ENCODE measurements at regions not wholly inside any gene's neighbourhood (a gene's known extent, or its start where the extent isn't known, plus 50 kb on each side); places are given as distances from the start of the nearest gene placed in this dataset.

DNA sequence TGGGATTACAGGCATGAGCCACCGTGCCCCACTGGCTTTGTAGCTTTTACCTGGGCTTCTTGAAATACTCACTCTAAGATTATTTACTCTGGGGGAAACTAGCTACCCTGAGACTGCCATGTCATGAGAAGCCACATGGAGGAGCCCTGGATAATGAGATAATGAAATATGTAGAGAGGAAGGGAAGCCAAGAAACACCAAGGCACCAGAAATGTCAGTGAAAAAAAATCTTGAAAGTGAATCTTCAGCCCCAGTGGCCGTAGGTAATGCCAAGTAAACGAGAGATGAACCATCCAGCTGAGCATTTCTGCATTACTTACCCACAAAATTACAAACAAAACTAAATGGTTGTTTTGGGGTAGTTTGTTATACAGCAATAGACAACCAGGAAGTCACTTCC lies 125.6 kb downstream of the APIP start:
- TF ChIP-seq, protein P1, sequence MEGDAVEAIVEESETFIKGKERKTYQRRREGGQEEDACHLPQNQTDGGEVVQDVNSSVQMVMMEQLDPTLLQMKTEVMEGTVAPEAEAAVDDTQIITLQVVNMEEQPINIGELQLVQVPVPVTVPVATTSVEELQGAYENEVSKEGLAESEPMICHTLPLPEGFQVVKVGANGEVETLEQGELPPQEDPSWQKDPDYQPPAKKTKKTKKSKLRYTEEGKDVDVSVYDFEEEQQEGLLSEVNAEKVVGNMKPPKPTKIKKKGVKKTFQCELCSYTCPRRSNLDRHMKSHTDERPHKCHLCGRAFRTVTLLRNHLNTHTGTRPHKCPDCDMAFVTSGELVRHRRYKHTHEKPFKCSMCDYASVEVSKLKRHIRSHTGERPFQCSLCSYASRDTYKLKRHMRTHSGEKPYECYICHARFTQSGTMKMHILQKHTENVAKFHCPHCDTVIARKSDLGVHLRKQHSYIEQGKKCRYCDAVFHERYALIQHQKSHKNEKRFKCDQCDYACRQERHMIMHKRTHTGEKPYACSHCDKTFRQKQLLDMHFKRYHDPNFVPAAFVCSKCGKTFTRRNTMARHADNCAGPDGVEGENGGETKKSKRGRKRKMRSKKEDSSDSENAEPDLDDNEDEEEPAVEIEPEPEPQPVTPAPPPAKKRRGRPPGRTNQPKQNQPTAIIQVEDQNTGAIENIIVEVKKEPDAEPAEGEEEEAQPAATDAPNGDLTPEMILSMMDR (IDR thresholded peaks at IDR 0.05; ENCODE audit: control extremely low read depth in 1 of 3, insufficient read depth in 1 of 3, low read depth in 1 of 3, low read length in 3 of 3) = peak in 2 of 3 experiments; percentile 20 to 28; a peak in 2 of 4 replicates
- TF ChIP-seq RAD21 (IDR thresholded peaks at IDR 0.05 in 1 of 2, conservative IDR thresholded peaks at IDR 0.05 in 1 of 2; ENCODE audit: low read depth in 2 of 2, low read length in 2 of 2) = peak; percentile 42 to 50
- no peak for TF ChIP-seq CEBPB (IDR thresholded peaks at IDR 0.05; ENCODE audit: low read depth, low read length)
- TF ChIP-seq RNF2 (IDR thresholded peaks at IDR 0.05; ENCODE audit: borderline replicate concordance, low read depth, low read length, missing control alignments, poor library complexity, severe bottlenecking) = no peak
- TF ChIP-seq, protein P2, sequence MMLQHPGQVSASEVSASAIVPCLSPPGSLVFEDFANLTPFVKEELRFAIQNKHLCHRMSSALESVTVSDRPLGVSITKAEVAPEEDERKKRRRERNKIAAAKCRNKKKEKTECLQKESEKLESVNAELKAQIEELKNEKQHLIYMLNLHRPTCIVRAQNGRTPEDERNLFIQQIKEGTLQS (IDR thresholded peaks at IDR 0.05; ENCODE audit: insufficient read depth, low read depth, low read length) = no peak
- no peak for TF ChIP-seq EZH2 (IDR thresholded peaks at IDR 0.05; ENCODE audit: low read depth, low read length, severe bottlenecking)
- no peak for TF ChIP-seq CREB1 (IDR thresholded peaks at IDR 0.05)
- no peak for TF ChIP-seq ZNF274 (IDR thresholded peaks at IDR 0.05; ENCODE audit: borderline replicate concordance, extremely low read depth, low read length)
- TF ChIP-seq JUND (IDR thresholded peaks at IDR 0.05; ENCODE audit: low read length) = no peak
- no peak for TF ChIP-seq GTF2F1 (IDR thresholded peaks at IDR 0.05; ENCODE audit: borderline replicate concordance, low read depth, low read length)
- TF ChIP-seq, protein P3, sequence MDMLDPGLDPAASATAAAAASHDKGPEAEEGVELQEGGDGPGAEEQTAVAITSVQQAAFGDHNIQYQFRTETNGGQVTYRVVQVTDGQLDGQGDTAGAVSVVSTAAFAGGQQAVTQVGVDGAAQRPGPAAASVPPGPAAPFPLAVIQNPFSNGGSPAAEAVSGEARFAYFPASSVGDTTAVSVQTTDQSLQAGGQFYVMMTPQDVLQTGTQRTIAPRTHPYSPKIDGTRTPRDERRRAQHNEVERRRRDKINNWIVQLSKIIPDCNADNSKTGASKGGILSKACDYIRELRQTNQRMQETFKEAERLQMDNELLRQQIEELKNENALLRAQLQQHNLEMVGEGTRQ (IDR thresholded peaks at IDR 0.05; ENCODE audit: low read length) = no peak
- TF ChIP-seq, protein P4, sequence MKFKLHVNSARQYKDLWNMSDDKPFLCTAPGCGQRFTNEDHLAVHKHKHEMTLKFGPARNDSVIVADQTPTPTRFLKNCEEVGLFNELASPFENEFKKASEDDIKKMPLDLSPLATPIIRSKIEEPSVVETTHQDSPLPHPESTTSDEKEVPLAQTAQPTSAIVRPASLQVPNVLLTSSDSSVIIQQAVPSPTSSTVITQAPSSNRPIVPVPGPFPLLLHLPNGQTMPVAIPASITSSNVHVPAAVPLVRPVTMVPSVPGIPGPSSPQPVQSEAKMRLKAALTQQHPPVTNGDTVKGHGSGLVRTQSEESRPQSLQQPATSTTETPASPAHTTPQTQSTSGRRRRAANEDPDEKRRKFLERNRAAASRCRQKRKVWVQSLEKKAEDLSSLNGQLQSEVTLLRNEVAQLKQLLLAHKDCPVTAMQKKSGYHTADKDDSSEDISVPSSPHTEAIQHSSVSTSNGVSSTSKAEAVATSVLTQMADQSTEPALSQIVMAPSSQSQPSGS (IDR thresholded peaks at IDR 0.05; ENCODE audit: low read length) = no peak

All from H1 (cell line).